ENCODE measurements at regions not wholly inside any gene's neighbourhood (a gene's known extent, or its start where the extent isn't known, plus 50 kb on each side); places are given as distances from the start of the nearest gene placed in this dataset.

GRCh38 chr6:93580446-93580845, 161.1 kb upstream of the EPHA7 start:
- Histone ChIP-seq H3K4me2 (ENCODE audit: control insufficient read depth, extremely low read depth, insufficient read depth, low read depth, low read length) (no peak overlapping the region), H3K9ac (ENCODE audit: control insufficient read depth, extremely low read depth, insufficient read depth, low read length) (no peak overlapping the region), H3K4me3 (ENCODE audit: control insufficient read depth in 2 of 3, extremely low read depth in 1 of 3, insufficient read depth in 2 of 3, low read depth in 1 of 3, low read length in 3 of 3) (no peak overlapping the region), H3K9me1 (ENCODE audit: control insufficient read depth, extremely low read depth, insufficient read depth, low read length) (no peaks in the 10 kb centered on the region), H3K4me1 (ENCODE audit: control insufficient read depth, extremely low read depth, insufficient read depth, low read length) (no peaks in the 10 kb centered on the region), H3K36me3 (ENCODE audit: control insufficient read depth in 2 of 2, extremely low read depth in 1 of 2, insufficient read depth in 2 of 2, low read length in 2 of 2) (no peaks in the 10 kb centered on the region), H3K79me2 (ENCODE audit: control insufficient read depth, insufficient read depth, low read length) (no peaks in the 10 kb centered on the region), H3K27ac (ENCODE audit: control insufficient read depth, insufficient read depth, low read length) (no peak overlapping the region), H3K27me3 (ENCODE audit: control insufficient read depth, extremely low read depth, insufficient read depth, low read length) (no peaks in the 10 kb centered on the region), H4K20me1 (ENCODE audit: control insufficient read depth, extremely low read depth, insufficient read depth, low read length) (no peaks in the 10 kb centered on the region), H2AFZ (ENCODE audit: control insufficient read depth, low read length) (no peak overlapping the region), H3K9me3 (ENCODE audit: control insufficient read depth, low read depth, low read length) (no peaks in the 10 kb centered on the region)
- TF ChIP-seq EZH2 (IDR thresholded peaks at IDR 0.05; ENCODE audit: low read length): no peak
- TF ChIP-seq CTCF (optimal IDR thresholded peaks at IDR 0.05 in 1 of 3, IDR thresholded peaks at IDR 0.05 in 1 of 3, conservative IDR thresholded peaks at IDR 0.05 in 1 of 3; ENCODE audit: extremely low read depth in 1 of 3, insufficient read depth in 2 of 3, low read length in 3 of 3): no peak
- DNase-seq (ENCODE audit: low read depth, low spot score): no peak
- FAIRE-seq: no peak
- dilution Hi-C loops (cut with MboI; ENCODE audit: extremely low pct_ligation_motif_present, low sequenced_read_pairs): no loop called here

- DNase-seq (ENCODE audit: low read depth, low spot score) (no peak), FAIRE-seq (no peak)
- Histone ChIP-seq H3K4me2 (ENCODE audit: control insufficient read depth, extremely low read depth, insufficient read depth, low read depth, low read length) (no peak overlapping the region), H3K9me1 (ENCODE audit: control insufficient read depth, extremely low read depth, insufficient read depth, low read length) (no peaks in the 10 kb centered on the region), H3K4me1 (ENCODE audit: control insufficient read depth, extremely low read depth, insufficient read depth, low read length) (no peaks in the 10 kb centered on the region), H3K36me3 (ENCODE audit: control insufficient read depth in 2 of 2, extremely low read depth in 1 of 2, insufficient read depth in 2 of 2, low read length in 2 of 2) (no peaks in the 10 kb centered on the region), H3K9ac (ENCODE audit: control insufficient read depth, extremely low read depth, insufficient read depth, low read length) (no peak overlapping the region), H2AFZ (ENCODE audit: control insufficient read depth, low read length) (no peak overlapping the region), H3K4me3 (ENCODE audit: control insufficient read depth in 2 of 3, extremely low read depth in 1 of 3, insufficient read depth in 2 of 3, low read depth in 1 of 3, low read length in 3 of 3) (no peak overlapping the region), H4K20me1 (ENCODE audit: control insufficient read depth, extremely low read depth, insufficient read depth, low read length) (no peaks in the 10 kb centered on the region), H3K27ac (ENCODE audit: control insufficient read depth, insufficient read depth, low read length) (no peak overlapping the region), H3K79me2 (ENCODE audit: control insufficient read depth, insufficient read depth, low read length) (no peaks in the 10 kb centered on the region), H3K27me3 (ENCODE audit: control insufficient read depth, extremely low read depth, insufficient read depth, low read length) (no peaks in the 10 kb centered on the region), H3K9me3 (ENCODE audit: control insufficient read depth, low read depth, low read length) (no peaks in the 10 kb centered on the region)
- dilution Hi-C loops (cut with MboI; ENCODE audit: extremely low pct_ligation_motif_present, low sequenced_read_pairs): no loop called here
- TF ChIP-seq EZH2 (IDR thresholded peaks at IDR 0.05; ENCODE audit: low read length): no peak
- TF ChIP-seq CTCF (optimal IDR thresholded peaks at IDR 0.05 in 1 of 3, IDR thresholded peaks at IDR 0.05 in 1 of 3, conservative IDR thresholded peaks at IDR 0.05 in 1 of 3; ENCODE audit: extremely low read depth in 1 of 3, insufficient read depth in 2 of 3, low read length in 3 of 3): no peak
These were observed 156.3 kb upstream of the EPHA7 start for GRCh38 chr6:93575495-93576267.
